H9 (cell line): ENCODE measurements at regions not wholly inside any gene's neighbourhood (a gene's known extent, or its start where the extent isn't known, plus 50 kb on each side); places are given as distances from the start of the nearest gene placed in this dataset.

Source experiments
- DNase-seq: peaks from one replicate; pipeline ENCODE4 v3.0.0-alpha.2; 2017
- H2AFZ ChIP-seq: one replicate; pipeline ENCODE4 v1.6.1; 2013; ENCODE audit warnings: mild to moderate bottlenecking, low read length, control low read depth, moderate library complexity
- H2AK5ac ChIP-seq: 2 replicates; pipeline ENCODE4 v1.6.1; 2013; ENCODE audit warnings: low read length, control low read depth, mixed read lengths; ENCODE audit not compliant: insufficient read length
- H2BK120ac ChIP-seq: one replicate; pipeline ENCODE4 v1.6.1; 2013; ENCODE audit warnings: low read depth, mild to moderate bottlenecking, low read length, control low read depth, inconsistent platforms; ENCODE audit not compliant: poor library complexity, severe bottlenecking
- H2BK12ac ChIP-seq: 2 replicates; pipeline ENCODE4 v1.6.1; 2013; ENCODE audit warnings: low read length, control low read depth, mixed read lengths, low read depth; ENCODE audit not compliant: insufficient read length
- H2BK15ac ChIP-seq: 2 replicates; pipeline ENCODE4 v1.6.1; 2013; ENCODE audit warnings: low read depth, low read length, control low read depth
- H2BK20ac ChIP-seq: one replicate; pipeline ENCODE4 v1.6.1; 2013; ENCODE audit warnings: low read depth, mild to moderate bottlenecking, low read length, control low read depth, inconsistent platforms; ENCODE audit not compliant: poor library complexity, severe bottlenecking
- H2BK5ac ChIP-seq: 2 replicates; pipeline ENCODE4 v1.6.1; 2013; ENCODE audit warnings: low read length, control low read depth, mixed read lengths; ENCODE audit not compliant: insufficient read length
- H3K14ac ChIP-seq: 2 replicates; pipeline ENCODE4 v1.6.1; 2013; ENCODE audit warnings: low read length, control low read depth; ENCODE audit not compliant: insufficient read depth
- H3K18ac ChIP-seq: 2 replicates; pipeline ENCODE4 v1.6.1; 2013; ENCODE audit warnings: low read depth, mild to moderate bottlenecking, mixed read lengths, low read length, control low read depth; ENCODE audit not compliant: insufficient read length
- H3K23ac ChIP-seq: 2 replicates; pipeline ENCODE4 v1.6.1; 2013; ENCODE audit warnings: low read length, control low read depth, mixed read lengths, low read depth; ENCODE audit not compliant: insufficient read length
- H3K23me2 ChIP-seq: 2 replicates; pipeline ENCODE4 v1.6.1; 2013; ENCODE audit warnings: low read depth, mild to moderate bottlenecking, mixed read lengths, low read length, control low read depth; ENCODE audit not compliant: insufficient read length, poor library complexity, severe bottlenecking
- H3K27ac ChIP-seq: 2 replicates; pipeline ENCODE4 v1.5.1; 2013; ENCODE audit warnings: low read length, control low read depth, mixed read lengths, low read depth; ENCODE audit not compliant: insufficient read length
- H3K27me3 ChIP-seq: 2 replicates; pipeline ENCODE4 v1.6.1; 2013; ENCODE audit warnings: low read length, control low read depth, inconsistent platforms; ENCODE audit not compliant: insufficient read depth
- H3K4ac ChIP-seq: 2 replicates; pipeline ENCODE4 v1.6.1; 2013; ENCODE audit warnings: low read depth, mild to moderate bottlenecking, control low read depth, inconsistent platforms, low read length, moderate library complexity
- H3K4me1 ChIP-seq: 2 replicates; pipeline ENCODE4 v1.6.1; 2013; ENCODE audit warnings: low read length, control low read depth, inconsistent platforms; ENCODE audit not compliant: insufficient read depth
- H3K4me2 ChIP-seq: 2 replicates; pipeline ENCODE4 v1.6.1; 2013; ENCODE audit warnings: low read length, control low read depth, mixed read lengths; ENCODE audit not compliant: insufficient read length, insufficient read depth
- H3K56ac ChIP-seq: 2 replicates; pipeline ENCODE4 v1.6.1; 2013; ENCODE audit warnings: low read depth, mild to moderate bottlenecking, mixed read lengths, low read length, control low read depth; ENCODE audit not compliant: insufficient read length
- H3K79me1 ChIP-seq: 2 replicates; pipeline ENCODE4 v1.6.1; 2013; ENCODE audit warnings: low read depth, mild to moderate bottlenecking, moderate library complexity, low read length, control low read depth, inconsistent platforms; ENCODE audit not compliant: insufficient read depth, poor library complexity, severe bottlenecking
- H3K79me2 ChIP-seq: 2 replicates; pipeline ENCODE4 v1.6.1; 2013; ENCODE audit warnings: low read length, control low read depth, inconsistent platforms; ENCODE audit not compliant: insufficient read depth
- H3K9ac ChIP-seq: 2 replicates; pipeline ENCODE4 v1.6.1; 2013; ENCODE audit warnings: low read length, control low read depth, mixed read lengths; ENCODE audit not compliant: insufficient read length; ENCODE audit errors: extremely low read depth
- H3K9me3 ChIP-seq: one replicate; pipeline ENCODE4 v1.6.1; 2013; ENCODE audit warnings: low read depth, low read length, inconsistent platforms; ENCODE audit not compliant: control insufficient read depth
- H3T11ph ChIP-seq: one replicate; pipeline ENCODE4 v1.6.1; 2013; ENCODE audit warnings: mild to moderate bottlenecking, low read length, control low read depth, inconsistent platforms
- H4K20me1 ChIP-seq: one replicate; pipeline ENCODE4 v1.6.1; 2013; ENCODE audit not compliant: control insufficient read depth, insufficient read length, insufficient read depth
- H4K5ac ChIP-seq: 2 replicates; pipeline ENCODE4 v1.6.1; 2013; ENCODE audit warnings: low read depth, mild to moderate bottlenecking, mixed read lengths, low read length, control low read depth; ENCODE audit not compliant: insufficient read length
- H4K8ac ChIP-seq: replicated peaks from 2 replicates; pipeline ENCODE4 v1.6.1; 2013; ENCODE audit warnings: low read length, control low read depth, mixed read lengths, low read depth; ENCODE audit not compliant: insufficient read length
- H4K91ac ChIP-seq: 2 replicates; pipeline ENCODE4 v1.6.1; 2013; ENCODE audit warnings: low read depth, mild to moderate bottlenecking, moderate library complexity, mixed read lengths, low read length, control low read depth; ENCODE audit not compliant: insufficient read length
- H3K27ac Mint-ChIP-seq, 3 experiments: 2 replicates in 2 of 3; 3 replicates in 1 of 3; pipeline ENCODE4 v1.8.0; 2020 to 2021; ENCODE audit warnings: mixed read lengths in 3 of 3, mild to moderate bottlenecking in 1 of 3, moderate library complexity in 1 of 3
- H3K27me3 Mint-ChIP-seq: 2 replicates; pipeline ENCODE4 v1.8.0; 2021; ENCODE audit warnings: low read depth, mild to moderate bottlenecking, moderate library complexity, mixed read lengths
- H3K36me3 Mint-ChIP-seq, 3 experiments: 2 replicates in 2 of 3; 3 replicates in 1 of 3; pipeline ENCODE4 v1.8.0; 2020 to 2021; ENCODE audit warnings: low read depth in 3 of 3, mixed read lengths in 3 of 3; ENCODE audit not compliant: insufficient read depth in 1 of 3
- H3K4me1 Mint-ChIP-seq, 2 experiments: 2 replicates each; pipeline ENCODE4 v1.8.0; 2020; ENCODE audit warnings: mixed read lengths in 2 of 2
- H3K4me3 Mint-ChIP-seq, 2 experiments: 2 replicates in 1 of 2; 3 replicates in 1 of 2; pipeline ENCODE4 v1.8.0; 2020 to 2021; ENCODE audit warnings: mild to moderate bottlenecking in 2 of 2, mixed read lengths in 2 of 2, moderate library complexity in 1 of 2
- H3K9me3 Mint-ChIP-seq, 2 experiments: 2 replicates in 1 of 2; 3 replicates in 1 of 2; pipeline ENCODE4 v1.8.0; 2020; ENCODE audit warnings: mild to moderate bottlenecking in 2 of 2, mixed read lengths in 2 of 2, moderate library complexity in 1 of 2
- CTCF ChIP-seq: fragments of 200-600 bp; sonication (generic); conservative IDR thresholded peaks from 3 replicates; pipeline ENCODE4 v1.8.0; 2021; ENCODE audit warnings: antibody characterized with exemption, mild to moderate bottlenecking
- WGBS: extraction: QIAGEN DNeasy Blood & Tissue Kit; methylation state at CpG from one replicate; pipeline ENCODE4 v1.1.7; 2013; ENCODE audit warnings: missing lambda C conversion rate, low lambda C conversion rate, mixed read lengths; ENCODE audit not compliant: insufficient read length; ENCODE audit errors: extremely low coverage; 5-methylcytosine and 5-hydroxymethylcytosine counted together

- no peak overlapping the region for H4K91ac ChIP-seq
- no peaks in the 10 kb centered on the region for H3K79me1 ChIP-seq
- no peaks in the 10 kb centered on the region for H3K27me3 Mint-ChIP-seq
- peaks cover 35% of the 10 kb centered on the region for H3K9me3 ChIP-seq
- DNase-seq = no peak
- no peak overlapping the region for H2BK5ac ChIP-seq
- no peak overlapping the region for H3K14ac ChIP-seq
- H2BK120ac ChIP-seq = no peak overlapping the region
- H3K23ac ChIP-seq = no peak overlapping the region
- H3K18ac ChIP-seq = no peak overlapping the region
- WGBS = no CpG with 5 or more reads among the region's 1 CpG
- no peak overlapping the region for H2AFZ ChIP-seq
- H2BK20ac ChIP-seq = no peak overlapping the region
- H3K4me2 ChIP-seq = no peak overlapping the region
- no peaks in the 10 kb centered on the region for H3K4me1 ChIP-seq
- no peak overlapping the region for H3K9ac ChIP-seq
- H3K27me3 ChIP-seq = no peaks in the 10 kb centered on the region
- no peaks in the 10 kb centered on the region for H4K20me1 ChIP-seq
- no peaks in the 10 kb centered on the region for H3K23me2 ChIP-seq
- H3K4me1 Mint-ChIP-seq = peaks cover 11 to 13% of the 10 kb centered on the region in 2 experiments
- H3K27ac Mint-ChIP-seq = no peak overlapping the region
- H3K4me3 Mint-ChIP-seq = no peak overlapping the region
- no peak overlapping the region for H3K4ac ChIP-seq
- no peaks in the 10 kb centered on the region; a peak in 1 of 7 replicates for H3K36me3 Mint-ChIP-seq
- H2BK12ac ChIP-seq = no peak overlapping the region
- H4K5ac ChIP-seq = no peak overlapping the region
- H4K8ac ChIP-seq = no peak overlapping the region
- no peak overlapping the region for H3K56ac ChIP-seq
- H3K79me2 ChIP-seq = peaks cover 3% of the 10 kb centered on the region; the same call in 1 of the 2 replicates
- no peak overlapping the region for H2AK5ac ChIP-seq
- peaks cover 0 to 50% of the 10 kb centered on the region in 2 experiments; a peak in 2 of 5 replicates for H3K9me3 Mint-ChIP-seq
- no peak overlapping the region for H3K27ac ChIP-seq
- H2BK15ac ChIP-seq = no peak overlapping the region
- H3T11ph ChIP-seq = no peak overlapping the region
- no peak for TF ChIP-seq CTCF
These were observed 597.2 kb upstream of the GRIA3 start for GRCh38 chrX:122586831-122587230.
